ENCODE measurements at regions not wholly inside any gene's neighbourhood (a gene's known extent, or its start where the extent isn't known, plus 50 kb on each side); places are given as distances from the start of the nearest gene placed in this dataset.
"Not testable (repeated sequence)": the region's sequence is repeated elsewhere in the genome, so short reads cannot be mapped to it uniquely, and the experiment has no call there.

GRCh38 chr10:130345728-130346127 is 209.5 kb downstream of the GLRX3 start:
- no peak for DNase-seq (ENCODE audit: low read depth in 2 of 3, low spot score in 1 of 3)

GRCh38 chr10:130350996-130351395 is 214.8 kb downstream of the GLRX3 start:
- DNase-seq (ENCODE audit: low read depth in 2 of 3, low spot score in 1 of 3) = no peak

GRCh38 chr10:130351466-130352290 is 215.5 kb downstream of the GLRX3 start:
- DNase-seq (ENCODE audit: low read depth in 2 of 3, low spot score in 1 of 3) = no peak

GRCh38 chr10:130352291-130352645 is 216.1 kb downstream of the GLRX3 start:
- no peak for DNase-seq (ENCODE audit: low read depth in 2 of 3, low spot score in 1 of 3)

GRCh38 chr10:130353928-130354572 is 217.9 kb downstream of the GLRX3 start:
- DNase-seq (ENCODE audit: low read depth in 2 of 3, low spot score in 1 of 3) = no peak

GRCh38 chr10:130354573-130354954 is 218.4 kb downstream of the GLRX3 start:
- DNase-seq (ENCODE audit: low read depth in 2 of 3, low spot score in 1 of 3) = no peak

- DNase-seq (ENCODE audit: low read depth in 2 of 3, low spot score in 1 of 3) = no peak
Observed at GRCh38 chr10:130354976-130355795, 219.0 kb downstream of the GLRX3 start.

GRCh38 chr10:130356429-130356828 is 220.2 kb downstream of the GLRX3 start:
- DNase-seq (ENCODE audit: low read depth in 2 of 3, low spot score in 1 of 3) = not testable (repeated sequence)

GRCh38 chr10:130357226-130357625 is 221.0 kb downstream of the GLRX3 start:
- no peak for DNase-seq (ENCODE audit: low read depth in 2 of 3, low spot score in 1 of 3)

GRCh38 chr10:130357951-130358350 is 221.8 kb downstream of the GLRX3 start:
- no peak for DNase-seq (ENCODE audit: low read depth in 2 of 3, low spot score in 1 of 3)

GRCh38 chr10:130358981-130359650 is 222.9 kb downstream of the GLRX3 start:
- DNase-seq (ENCODE audit: low read depth in 2 of 3, low spot score in 1 of 3) = no peak

- no peak for DNase-seq (ENCODE audit: low read depth in 2 of 3, low spot score in 1 of 3)
Observed at GRCh38 chr10:130359711-130360110, 223.5 kb downstream of the GLRX3 start.

GRCh38 chr10:130360826-130361311 is 224.7 kb downstream of the GLRX3 start:
- no peak for DNase-seq (ENCODE audit: low read depth in 2 of 3, low spot score in 1 of 3)

- no peak for DNase-seq (ENCODE audit: low read depth in 2 of 3, low spot score in 1 of 3)
Observed at GRCh38 chr10:130361351-130362105, 225.3 kb downstream of the GLRX3 start.

- DNase-seq (ENCODE audit: low read depth in 2 of 3, low spot score in 1 of 3) = no peak
Observed at GRCh38 chr10:130362308-130362761, 226.1 kb downstream of the GLRX3 start.

- no peak for DNase-seq (ENCODE audit: low read depth in 2 of 3, low spot score in 1 of 3)
Observed at GRCh38 chr10:130363051-130363450, 226.9 kb downstream of the GLRX3 start.

- no peak for DNase-seq (ENCODE audit: low read depth in 2 of 3, low spot score in 1 of 3)
Observed at GRCh38 chr10:130363899-130364445, 227.8 kb downstream of the GLRX3 start.

- DNase-seq (ENCODE audit: low read depth in 2 of 3, low spot score in 1 of 3) = no peak
Observed at GRCh38 chr10:130364631-130365411, 228.6 kb downstream of the GLRX3 start.

All from stimulated activated CD4-positive, alpha-beta T cell treated with anti-CD3 and anti-CD28 coated beads, Interleukin-12 subunit alpha, Interleukin-12 subunit beta, amount 100 ng/mL, for 48 hours (primary cell).